VCaP (cell line): ENCODE measurements at regions not wholly inside any gene's neighbourhood (a gene's known extent, or its start where the extent isn't known, plus 50 kb on each side); places are given as distances from the start of the nearest gene placed in this dataset.
"Not testable (repeated sequence)": the region's sequence is repeated elsewhere in the genome, so short reads cannot be mapped to it uniquely, and the experiment has no call there.

ENCODE experiments used
- H3K27ac ChIP-seq: fragments of 450-650 bp; 2 replicates; pipeline ENCODE4 v1.5.1; 2017
- TF ChIP-seq, protein P1 (sequence below): fragments of 450-650 bp; conservative IDR thresholded peaks from 2 replicates; pipeline ENCODE4 v1.5.1; 2017; ENCODE audit warnings: mild to moderate bottlenecking, moderate library complexity

DNA sequence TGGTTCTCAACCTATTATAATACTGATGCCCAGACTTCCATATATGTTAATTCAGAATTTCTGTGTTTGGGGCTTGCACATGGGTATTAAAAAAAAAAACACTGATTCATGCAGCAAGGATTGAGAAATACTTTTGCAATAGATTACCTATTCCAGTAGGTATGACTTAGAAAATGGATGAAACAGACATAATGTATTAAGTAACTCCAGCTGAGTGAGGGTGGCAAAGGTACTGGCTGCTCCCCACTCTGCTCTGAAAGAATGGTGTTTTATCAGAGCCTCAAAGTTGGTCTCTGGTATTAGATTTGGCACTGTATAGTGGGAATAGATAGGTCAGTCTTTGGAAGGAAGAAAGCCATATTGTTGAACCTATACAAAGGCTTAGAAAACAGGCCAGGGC lies 234.3 kb upstream of the FOLH1 start:
- TF ChIP-seq, protein P1, sequence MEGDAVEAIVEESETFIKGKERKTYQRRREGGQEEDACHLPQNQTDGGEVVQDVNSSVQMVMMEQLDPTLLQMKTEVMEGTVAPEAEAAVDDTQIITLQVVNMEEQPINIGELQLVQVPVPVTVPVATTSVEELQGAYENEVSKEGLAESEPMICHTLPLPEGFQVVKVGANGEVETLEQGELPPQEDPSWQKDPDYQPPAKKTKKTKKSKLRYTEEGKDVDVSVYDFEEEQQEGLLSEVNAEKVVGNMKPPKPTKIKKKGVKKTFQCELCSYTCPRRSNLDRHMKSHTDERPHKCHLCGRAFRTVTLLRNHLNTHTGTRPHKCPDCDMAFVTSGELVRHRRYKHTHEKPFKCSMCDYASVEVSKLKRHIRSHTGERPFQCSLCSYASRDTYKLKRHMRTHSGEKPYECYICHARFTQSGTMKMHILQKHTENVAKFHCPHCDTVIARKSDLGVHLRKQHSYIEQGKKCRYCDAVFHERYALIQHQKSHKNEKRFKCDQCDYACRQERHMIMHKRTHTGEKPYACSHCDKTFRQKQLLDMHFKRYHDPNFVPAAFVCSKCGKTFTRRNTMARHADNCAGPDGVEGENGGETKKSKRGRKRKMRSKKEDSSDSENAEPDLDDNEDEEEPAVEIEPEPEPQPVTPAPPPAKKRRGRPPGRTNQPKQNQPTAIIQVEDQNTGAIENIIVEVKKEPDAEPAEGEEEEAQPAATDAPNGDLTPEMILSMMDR: no peak
- H3K27ac ChIP-seq: no peak overlapping the region

DNA sequence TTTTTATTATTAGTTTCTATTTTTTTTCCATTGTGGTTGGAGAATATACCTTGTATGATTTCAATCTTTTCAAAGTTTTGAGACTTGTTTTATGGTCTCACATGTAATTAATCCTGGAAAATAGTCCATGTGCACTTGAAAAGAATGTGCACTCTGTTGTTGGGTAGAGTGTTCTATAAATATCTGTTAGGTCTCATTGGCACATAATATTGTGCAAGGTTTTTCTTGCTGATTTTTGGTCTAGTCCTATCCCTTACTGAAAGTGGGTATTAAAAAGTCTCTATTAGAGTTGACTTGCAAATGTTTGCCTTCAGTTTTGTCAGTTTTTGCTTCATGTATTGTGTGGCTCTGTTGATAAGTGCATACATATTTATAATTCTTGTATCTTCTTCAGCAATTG lies 231.5 kb upstream of the FOLH1 start:
- not testable (repeated sequence) for H3K27ac ChIP-seq

DNA sequence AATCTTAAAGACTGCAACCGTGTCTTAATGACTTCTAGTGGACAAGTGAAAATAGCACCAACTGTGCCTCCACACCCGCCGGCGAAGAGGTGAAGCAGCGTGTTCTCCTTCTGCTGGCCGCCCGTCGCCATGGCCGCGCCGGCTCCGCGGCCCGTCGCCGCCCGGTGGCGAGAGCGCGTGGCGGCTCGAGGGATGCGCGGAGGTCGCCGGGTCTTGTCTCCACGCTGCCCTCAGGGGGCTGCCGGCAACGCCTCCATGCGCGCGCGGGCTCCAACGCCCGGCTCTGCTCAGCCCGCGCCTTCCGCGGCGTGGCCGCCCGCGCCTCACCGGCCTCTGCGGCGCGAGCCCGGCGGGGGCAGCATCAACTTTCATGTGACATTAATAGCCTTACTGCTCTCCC lies 225.9 kb upstream of the FOLH1 start:
- not testable (repeated sequence) for H3K27ac ChIP-seq

DNA sequence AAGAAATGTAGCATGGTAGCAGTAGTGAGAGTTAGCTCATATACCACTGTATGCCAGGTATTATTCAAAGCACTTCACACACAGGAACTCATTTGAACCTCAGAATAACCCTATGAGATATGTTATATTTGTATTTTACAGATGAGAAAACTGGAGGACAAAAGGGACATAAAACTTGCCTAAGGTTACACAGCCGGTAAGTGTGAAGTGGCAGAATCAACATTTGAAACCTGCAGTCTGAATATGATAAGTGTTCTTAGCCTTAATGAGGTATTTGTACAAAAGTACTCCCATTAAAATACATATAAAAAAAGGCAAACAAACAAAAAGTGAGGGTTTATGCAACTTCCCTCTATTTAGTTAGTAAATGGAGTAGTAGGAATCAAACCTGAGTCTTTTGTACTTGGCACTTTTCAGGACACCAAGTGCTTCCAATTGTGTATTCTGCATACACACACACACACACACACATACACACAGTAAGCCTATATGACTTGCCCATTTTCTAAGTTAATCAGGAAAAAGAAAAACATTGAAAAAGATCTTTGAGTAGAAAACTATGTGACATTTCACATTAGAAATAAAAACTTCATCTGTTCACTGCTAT lies 223.9 kb upstream of the FOLH1 start:
- TF ChIP-seq, protein P1: no peak
- no peak overlapping the region for H3K27ac ChIP-seq

DNA sequence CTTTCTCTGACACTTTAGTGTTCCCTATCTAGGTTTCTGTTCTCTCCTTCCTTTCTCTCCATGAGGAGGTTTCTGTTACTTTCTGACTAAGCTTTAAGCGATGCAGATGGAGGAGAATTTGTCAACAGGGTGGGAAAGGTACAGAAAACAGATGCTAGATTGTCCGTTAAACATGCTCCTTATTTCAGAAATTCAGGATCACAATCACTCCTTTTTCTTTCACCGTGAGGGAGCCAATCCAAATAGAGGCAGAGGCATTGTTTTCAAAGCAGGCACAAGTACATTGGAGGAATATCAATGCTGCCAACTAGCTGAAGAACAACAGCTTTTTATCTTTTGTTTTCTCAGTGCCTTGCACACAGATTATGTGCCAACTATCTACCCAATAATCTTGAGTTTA lies 215.7 kb upstream of the FOLH1 start:
- no peak overlapping the region for H3K27ac ChIP-seq
- TF ChIP-seq, protein P1: no peak

DNA sequence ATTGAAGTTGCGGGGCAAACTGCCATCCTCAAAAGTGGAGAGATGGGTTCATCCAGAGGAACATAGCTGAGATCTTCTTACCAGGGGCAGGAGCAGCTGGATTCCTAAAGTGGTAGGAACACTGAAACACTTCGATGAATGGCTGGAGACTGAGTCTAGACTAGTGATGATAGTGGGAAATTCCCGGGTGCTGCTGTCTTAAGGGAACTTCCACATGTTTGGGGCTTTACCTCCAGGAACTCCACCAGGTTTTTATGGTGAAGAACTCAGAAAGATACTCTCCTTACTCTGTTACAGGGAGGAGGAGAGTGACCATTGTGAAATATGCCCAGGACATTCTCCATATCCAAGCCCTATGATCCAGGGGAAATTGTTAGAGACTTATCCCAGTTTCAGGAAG lies 210.5 kb upstream of the FOLH1 start:
- not testable (repeated sequence) for H3K27ac ChIP-seq

DNA sequence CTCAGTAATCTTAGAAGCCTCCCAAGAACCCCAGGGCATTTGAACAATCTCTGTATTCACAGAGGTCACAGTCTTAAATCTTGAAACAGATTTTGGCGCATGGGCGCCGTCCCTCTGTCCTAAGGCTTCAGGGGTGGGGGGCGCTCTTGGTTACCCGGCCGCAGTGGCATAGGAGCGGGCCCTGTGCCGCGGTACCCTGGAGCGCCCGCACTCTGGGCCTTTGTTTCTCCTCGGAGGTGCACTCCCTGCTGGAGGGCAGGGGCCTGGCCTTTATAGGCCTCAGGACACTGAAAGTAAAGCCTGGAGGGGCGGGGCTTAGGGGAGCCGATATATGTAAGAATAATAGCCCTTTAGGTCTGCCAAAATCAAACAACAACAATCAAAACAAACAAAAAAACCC lies 197.3 kb upstream of the FOLH1 start:
- H3K27ac ChIP-seq: no peak overlapping the region
- TF ChIP-seq, protein P1: no peak

DNA sequence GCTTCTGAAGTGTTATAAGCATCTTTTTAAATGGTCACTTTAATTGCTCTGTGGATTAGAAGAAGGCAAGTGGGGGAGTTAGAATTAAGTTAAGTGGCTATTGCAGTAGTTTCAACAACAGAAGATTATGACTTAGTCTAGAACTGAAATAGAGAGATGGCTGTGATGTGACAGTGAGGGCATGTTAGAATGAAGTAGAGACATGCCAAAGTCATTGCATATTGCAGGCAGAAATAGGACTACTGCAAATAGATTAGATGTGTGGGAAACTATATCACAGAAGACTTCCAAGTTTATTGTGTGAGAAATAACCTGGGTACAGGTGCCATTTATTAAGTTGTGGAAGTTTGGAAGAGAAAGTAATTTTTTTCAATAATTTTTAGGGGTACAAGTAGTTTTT lies 187.4 kb upstream of the FOLH1 start:
- not testable (repeated sequence) for H3K27ac ChIP-seq

DNA sequence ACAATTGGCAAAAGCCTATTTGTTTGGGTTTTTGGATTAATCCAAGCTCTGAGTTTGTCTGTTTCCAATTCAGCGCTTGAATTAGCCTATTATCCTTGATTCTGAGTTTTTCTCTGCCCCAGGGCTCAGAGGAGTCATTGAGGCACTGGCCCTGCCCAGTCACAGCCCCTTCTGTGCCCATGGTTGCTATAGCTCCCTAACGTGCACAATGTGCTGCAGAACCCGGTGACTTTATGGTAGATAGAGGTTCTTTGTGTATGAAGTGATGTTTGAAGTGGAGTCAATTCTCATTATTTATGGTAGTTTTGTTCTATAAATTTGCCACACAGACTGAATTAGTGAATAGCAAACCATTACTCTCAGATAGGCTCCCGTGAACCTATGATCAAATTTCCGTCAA lies 182.0 kb upstream of the FOLH1 start:
- H3K27ac ChIP-seq: not testable (repeated sequence)

DNA sequence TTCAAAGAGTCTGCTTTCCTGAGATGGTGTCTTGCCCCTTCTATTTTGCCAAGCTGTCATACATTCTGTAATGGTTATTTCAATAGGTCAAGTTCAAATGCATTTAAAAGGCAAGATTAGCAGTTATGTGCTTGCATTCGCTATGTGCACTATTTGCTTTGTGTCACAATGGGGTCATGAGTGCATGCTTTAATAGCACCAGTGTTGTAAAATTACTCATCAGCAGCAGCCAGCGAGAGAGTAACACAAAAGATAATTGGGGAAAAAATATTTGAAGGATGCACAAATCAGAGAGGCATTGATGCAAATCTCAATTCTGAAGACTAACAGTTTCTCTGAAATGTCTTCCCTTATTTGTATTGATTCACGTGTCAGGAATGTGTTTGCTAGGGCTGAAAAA lies 180.7 kb upstream of the FOLH1 start:
- not testable (repeated sequence) for H3K27ac ChIP-seq

DNA sequence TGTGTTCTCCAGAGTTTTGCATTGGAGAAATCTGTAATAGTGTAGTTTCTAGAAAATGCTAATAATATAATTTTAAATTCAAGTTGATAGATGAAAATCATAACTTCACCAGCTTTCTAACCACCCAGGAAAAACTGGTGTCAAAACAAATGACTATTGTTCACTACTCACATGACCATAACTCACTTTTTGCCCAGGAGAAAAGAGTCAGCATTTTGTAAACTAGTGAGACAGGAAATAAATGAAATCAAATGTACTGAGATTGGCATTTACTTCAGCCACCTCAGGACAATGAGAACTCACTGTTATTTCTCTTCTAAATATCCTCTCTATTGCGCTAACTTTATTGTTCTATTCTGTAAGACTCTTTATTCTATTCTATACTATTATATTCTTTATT lies 176.0 kb upstream of the FOLH1 start:
- H3K27ac ChIP-seq: not testable (repeated sequence)

DNA sequence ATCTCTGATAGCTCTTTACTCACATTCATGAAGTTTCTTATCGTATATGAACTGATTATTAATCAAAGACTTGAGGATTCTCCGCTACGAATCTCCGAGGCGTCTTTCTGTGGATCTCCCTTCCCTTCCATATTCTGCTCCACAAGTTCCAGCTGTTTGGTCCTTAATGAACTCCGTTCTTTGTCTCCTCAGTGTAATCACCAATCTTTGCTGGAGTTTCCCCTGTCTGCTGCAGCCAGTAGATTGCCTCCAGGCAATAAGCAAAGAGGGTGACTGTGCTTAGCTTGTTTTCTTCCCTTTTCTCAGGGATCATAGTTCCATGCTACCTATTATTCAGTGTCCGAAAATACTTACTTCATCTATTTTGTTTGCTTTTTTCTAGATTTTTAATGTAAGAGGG lies 169.6 kb upstream of the FOLH1 start:
- H3K27ac ChIP-seq: no peak overlapping the region
- TF ChIP-seq, protein P1: no peak

DNA sequence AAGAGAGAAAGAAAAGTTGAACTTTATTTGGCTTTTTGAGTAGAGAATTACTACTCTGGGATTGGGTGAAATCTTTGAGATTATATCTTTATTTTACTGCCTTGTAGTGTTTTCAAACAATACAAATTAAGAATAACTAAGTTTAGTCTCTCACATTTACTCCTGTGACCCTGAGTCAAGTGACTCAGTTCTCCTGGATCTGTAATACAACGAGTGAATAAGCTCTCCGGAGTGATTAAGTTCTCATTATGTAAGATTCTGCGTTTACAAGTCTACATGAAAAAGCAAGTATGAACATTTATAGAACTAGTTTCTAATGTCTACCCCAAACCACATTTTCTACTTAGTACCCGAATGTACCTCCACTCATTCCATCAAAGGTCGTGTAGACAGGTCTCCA lies 165.5 kb upstream of the FOLH1 start:
- not testable (repeated sequence) for H3K27ac ChIP-seq

DNA sequence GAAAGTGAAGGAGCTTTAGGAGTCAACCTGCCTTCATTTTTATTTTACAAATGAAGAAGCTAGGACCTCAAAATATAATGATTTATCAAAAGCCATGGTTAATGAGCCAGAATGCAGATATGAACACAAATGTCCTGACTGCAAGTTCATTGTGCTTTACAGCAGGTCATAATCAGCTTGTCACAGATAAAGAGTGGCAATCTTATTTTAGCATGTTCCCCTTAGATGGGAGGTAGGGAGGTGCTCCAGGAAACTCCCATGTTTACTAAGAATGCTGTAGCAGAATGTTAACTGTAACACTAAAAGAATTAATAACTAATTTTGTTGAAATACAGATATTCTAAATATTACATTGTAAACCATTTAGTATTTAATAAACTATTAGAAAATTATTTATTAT lies 165.0 kb upstream of the FOLH1 start:
- H3K27ac ChIP-seq: not testable (repeated sequence)
